AG09309 (cell line): ENCODE measurements at regions not wholly inside any gene's neighbourhood (a gene's known extent, or its start where the extent isn't known, plus 50 kb on each side); places are given as distances from the start of the nearest gene placed in this dataset.

ENCODE experiments used
- DNase-seq: peaks from one replicate; pipeline ENCODE4 v3.0.0-alpha.2; 2010; ENCODE audit warnings: low read depth
- H3K4me3 ChIP-seq: 2 replicates; pipeline ENCODE4 v1.5.1; 2011; ENCODE audit warnings: mild to moderate bottlenecking, low read depth, low read length, moderate library complexity; ENCODE audit not compliant: control insufficient read depth
- TF ChIP-seq, protein P1 (sequence below): IDR thresholded peaks from 2 replicates; pipeline ENCODE4 v1.5.1; 2011; ENCODE audit warnings: mild to moderate bottlenecking, low read depth, low read length, inconsistent platforms; ENCODE audit not compliant: insufficient read depth, control insufficient read depth; ENCODE audit errors: missing control alignments

DNA sequence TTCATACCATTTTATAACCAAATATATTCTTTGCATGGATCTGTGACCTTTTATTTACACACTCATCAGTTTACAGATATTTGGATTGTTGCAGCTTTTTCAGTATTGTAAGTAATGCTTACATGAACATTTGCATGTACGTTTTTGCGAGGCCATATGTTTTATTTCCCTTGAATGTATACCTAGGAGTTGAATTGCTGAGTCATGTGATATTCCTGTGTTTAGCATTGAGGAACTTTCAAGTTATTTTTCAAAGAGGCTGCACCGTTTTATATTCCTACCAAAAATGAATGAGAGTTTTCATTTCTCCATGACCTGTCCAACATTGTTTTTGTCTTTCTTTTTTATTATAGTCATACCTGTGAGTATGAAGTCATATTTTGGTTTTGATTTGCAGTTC, 392.1 kb downstream of the CNTNAP4 start:
- H3K4me3 ChIP-seq: no peak overlapping the region
- DNase-seq: no peak
- TF ChIP-seq, protein P1, sequence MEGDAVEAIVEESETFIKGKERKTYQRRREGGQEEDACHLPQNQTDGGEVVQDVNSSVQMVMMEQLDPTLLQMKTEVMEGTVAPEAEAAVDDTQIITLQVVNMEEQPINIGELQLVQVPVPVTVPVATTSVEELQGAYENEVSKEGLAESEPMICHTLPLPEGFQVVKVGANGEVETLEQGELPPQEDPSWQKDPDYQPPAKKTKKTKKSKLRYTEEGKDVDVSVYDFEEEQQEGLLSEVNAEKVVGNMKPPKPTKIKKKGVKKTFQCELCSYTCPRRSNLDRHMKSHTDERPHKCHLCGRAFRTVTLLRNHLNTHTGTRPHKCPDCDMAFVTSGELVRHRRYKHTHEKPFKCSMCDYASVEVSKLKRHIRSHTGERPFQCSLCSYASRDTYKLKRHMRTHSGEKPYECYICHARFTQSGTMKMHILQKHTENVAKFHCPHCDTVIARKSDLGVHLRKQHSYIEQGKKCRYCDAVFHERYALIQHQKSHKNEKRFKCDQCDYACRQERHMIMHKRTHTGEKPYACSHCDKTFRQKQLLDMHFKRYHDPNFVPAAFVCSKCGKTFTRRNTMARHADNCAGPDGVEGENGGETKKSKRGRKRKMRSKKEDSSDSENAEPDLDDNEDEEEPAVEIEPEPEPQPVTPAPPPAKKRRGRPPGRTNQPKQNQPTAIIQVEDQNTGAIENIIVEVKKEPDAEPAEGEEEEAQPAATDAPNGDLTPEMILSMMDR: no peak

DNA sequence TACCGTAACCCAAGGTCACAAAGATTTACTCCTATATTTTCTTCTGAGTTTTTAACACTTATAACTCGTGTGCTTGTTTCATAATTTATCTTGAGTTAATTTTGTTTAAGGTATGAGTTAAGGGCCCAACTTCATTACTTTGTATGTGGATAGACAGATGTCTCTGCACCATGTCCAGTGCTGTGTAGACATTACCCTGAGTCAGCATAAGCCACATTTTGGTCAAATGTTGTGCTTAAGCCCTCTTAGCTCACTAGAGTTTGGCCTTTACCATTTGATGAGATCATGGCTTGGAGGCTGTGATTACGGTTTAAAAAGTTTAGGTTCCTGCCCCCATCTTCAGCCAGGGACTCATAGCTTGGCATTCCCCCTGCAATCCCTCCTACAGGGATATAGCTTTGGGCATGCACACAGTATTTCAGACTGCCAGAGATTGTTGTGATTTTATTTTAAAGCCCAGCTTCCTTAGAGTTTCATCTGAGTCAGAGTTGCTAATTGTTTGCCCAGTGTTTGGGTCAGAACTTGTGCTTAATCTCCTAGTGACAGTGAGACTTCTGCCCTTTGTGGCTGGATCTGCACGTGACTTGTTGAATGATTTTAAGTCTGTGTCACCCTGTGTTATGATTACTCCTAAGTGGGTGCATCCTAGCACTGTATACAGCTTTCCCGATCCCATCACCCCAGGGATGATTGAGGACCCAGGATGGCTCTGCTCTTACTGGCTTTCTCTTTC, 393.1 kb downstream of the CNTNAP4 start:
- DNase-seq: no peak
- TF ChIP-seq, protein P1: no peak
- H3K4me3 ChIP-seq: no peak overlapping the region

DNA sequence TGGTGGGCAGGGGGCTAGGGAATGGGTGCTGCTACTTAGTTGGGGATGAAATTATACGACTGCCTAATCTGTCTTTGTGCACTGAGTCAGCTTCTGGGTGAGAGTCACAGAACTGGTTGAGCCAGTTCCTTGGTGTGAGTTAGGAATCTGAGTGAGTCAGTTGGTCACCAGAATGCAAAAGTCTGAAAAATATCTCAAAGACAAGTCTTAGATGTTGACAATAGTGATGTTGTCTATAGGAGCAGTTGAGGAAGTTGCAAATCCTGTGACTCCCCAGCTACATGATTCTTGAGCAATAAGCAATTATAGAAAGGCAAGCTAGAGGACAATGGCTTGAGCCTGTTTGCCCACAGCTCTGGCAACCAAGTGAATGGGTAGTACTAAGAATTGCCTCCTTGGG, 399.2 kb downstream of the CNTNAP4 start:
- TF ChIP-seq, protein P1: no peak
- no peak for DNase-seq

GRCh38 chr16:76681296-76681695, 404.1 kb downstream of the CNTNAP4 start:
- no peak overlapping the region for H3K4me3 ChIP-seq
- no peak for DNase-seq
- TF ChIP-seq, protein P1: no peak

More for the DNA sequence above, 399.2 kb downstream of the CNTNAP4 start:
- H3K4me3 ChIP-seq: no peak overlapping the region

GRCh38 chr16:76683051-76683450, 405.9 kb downstream of the CNTNAP4 start:
- DNase-seq: no peak
- TF ChIP-seq, protein P1: no peak
- no peak overlapping the region for H3K4me3 ChIP-seq

GRCh38 chr16:76696876-76697275, 419.7 kb downstream of the CNTNAP4 start:
- H3K4me3 ChIP-seq: no peak overlapping the region
- no peak for DNase-seq
- TF ChIP-seq, protein P1: no peak

- no peak for DNase-seq
- TF ChIP-seq, protein P1: no peak
- no peak overlapping the region for H3K4me3 ChIP-seq
Measured at GRCh38 chr16:76705892-76706291, 428.7 kb downstream of the CNTNAP4 start.
